Fibroblast of skin of scalp (primary cell): ENCODE measurements at regions not wholly inside any gene's neighbourhood (a gene's known extent, or its start where the extent isn't known, plus 50 kb on each side); places are given as distances from the start of the nearest gene placed in this dataset.
"Not testable (repeated sequence)": the region's sequence is repeated elsewhere in the genome, so short reads cannot be mapped to it uniquely, and the experiment has no call there.

ENCODE experiments used
- DNase-seq: peaks from one replicate; pipeline ENCODE4 v3.0.0-alpha.2; 2013

GRCh38 chr9:75545287-75545686 lies 345.2 kb upstream of the PCSK5 start:
- DNase-seq: no peak

- DNase-seq: no peak
Measured at GRCh38 chr9:75548871-75549270, 341.6 kb upstream of the PCSK5 start.

DNA sequence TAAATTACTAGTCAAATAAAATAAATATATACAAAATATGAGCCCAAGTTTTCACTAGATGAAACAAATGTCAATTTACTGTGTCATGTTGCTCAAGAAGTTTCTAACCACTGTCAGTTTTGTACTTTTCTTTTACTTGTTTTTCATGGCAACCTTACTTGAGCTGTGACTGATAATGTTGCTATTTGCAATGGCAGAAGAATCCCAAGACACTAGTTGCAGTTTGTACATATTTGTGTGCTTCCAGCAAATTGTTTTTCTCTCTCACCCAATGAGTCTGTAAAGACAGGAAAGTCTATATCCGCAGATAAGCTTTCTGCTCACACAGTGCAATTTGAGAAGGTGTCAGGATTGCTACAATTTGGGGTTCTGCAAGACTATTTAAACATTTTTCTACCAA lies 338.6 kb upstream of the PCSK5 start:
- DNase-seq: peak; percentile 18

DNA sequence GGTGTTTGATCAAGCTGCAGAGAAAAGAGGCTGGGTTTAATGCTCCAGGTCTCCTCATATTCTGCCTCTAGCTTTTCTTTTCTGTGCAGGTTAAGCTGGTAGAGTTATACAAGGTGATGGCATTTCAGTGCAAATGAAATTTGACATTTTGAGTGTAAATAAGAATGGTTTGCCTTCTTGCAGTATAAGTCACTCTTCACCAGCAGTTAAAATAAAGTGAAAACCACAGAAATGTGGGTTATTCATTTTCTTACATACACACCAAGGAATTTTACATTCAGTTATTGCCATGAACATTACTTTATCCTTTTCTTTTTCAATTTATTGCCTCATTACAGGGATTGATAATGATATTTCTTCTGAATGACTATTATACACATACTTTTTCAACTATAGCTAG lies 337.5 kb upstream of the PCSK5 start:
- DNase-seq: peak; percentile 42

GRCh38 chr9:75566813-75567212 lies 323.7 kb upstream of the PCSK5 start:
- DNase-seq: not testable (repeated sequence)

DNA sequence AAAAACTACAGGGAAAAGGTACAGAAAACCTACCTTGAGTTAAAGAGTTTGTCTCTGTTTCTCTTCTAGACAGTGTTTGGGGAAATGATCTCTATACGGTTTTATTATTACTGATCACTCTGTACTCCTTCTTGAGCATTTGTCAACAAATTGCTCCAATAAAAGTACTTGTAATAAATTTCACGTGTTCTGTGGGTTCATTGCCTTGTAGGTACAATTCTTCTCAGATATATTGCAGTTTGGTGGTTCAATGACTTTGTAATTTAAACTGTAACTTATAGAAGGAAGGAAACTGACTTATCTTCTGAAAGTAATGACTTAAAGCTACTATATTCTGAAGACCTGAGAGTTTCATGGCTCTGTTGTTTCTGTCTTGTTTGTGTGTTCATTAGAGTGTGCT lies 319.9 kb upstream of the PCSK5 start:
- DNase-seq: no peak

DNA sequence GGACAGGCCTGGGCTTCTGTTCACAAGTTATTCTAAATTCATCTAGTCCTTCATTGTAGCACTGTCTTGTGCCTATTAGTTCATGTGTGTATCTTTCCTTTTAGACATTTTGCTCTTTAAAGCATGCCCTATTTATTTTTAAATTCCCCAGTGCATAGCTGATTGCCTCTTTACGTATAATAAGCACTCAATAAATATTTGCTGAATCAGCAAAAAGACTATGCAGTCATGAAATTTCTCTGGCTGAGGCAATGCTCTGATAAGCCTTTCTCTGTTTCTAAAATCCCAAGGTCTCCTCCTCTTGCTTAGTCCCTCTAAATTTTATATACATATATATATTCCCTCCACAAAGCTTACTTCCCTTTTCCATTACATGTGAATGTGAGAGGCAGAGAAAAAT lies 315.9 kb upstream of the PCSK5 start:
- DNase-seq: no peak

GRCh38 chr9:75582870-75583269 lies 307.6 kb upstream of the PCSK5 start:
- DNase-seq: no peak

- DNase-seq: no peak
Measured at GRCh38 chr9:75588808-75589207, 301.7 kb upstream of the PCSK5 start.

DNA sequence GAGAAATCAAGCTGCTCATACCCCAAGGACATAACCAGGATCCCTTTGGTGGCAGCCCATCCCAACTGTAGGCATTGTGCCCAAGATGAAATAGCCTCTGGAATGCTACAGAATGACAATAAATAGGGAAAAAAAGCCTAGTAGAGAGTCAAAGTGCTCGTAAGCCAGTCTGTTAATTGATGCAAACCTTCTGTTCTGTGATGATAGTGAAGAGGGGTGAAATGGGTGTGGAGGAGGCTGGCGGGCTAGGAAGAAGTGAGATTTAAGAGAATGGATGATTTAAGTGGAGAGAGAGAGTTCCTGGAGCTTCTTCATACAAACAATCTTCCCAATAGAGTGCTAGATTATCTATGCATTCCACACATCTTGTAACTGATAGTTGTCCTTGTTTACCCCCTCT lies 301.0 kb upstream of the PCSK5 start:
- no peak for DNase-seq

DNA sequence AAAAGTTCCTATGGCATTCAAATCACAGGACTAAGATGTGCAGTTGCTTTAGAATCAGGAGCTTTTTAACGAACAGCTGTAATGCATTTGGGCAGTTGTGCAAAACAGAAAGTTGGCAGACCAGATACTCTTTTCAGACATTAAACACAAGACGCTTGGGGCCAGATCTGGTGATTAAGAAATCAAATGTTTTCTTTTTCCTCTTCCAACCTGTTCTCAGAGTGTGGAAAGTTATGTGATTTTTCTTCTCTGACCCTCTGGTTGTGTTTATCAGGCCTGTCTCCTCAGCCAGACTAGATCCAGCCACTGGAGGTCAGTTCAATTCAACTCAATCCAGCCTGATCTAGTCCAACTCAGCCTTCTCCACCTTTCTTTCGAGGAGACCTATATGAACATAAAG lies 298.5 kb upstream of the PCSK5 start:
- DNase-seq: no peak

- DNase-seq: no peak
Measured at GRCh38 chr9:75592586-75592985, 297.9 kb upstream of the PCSK5 start.

DNA sequence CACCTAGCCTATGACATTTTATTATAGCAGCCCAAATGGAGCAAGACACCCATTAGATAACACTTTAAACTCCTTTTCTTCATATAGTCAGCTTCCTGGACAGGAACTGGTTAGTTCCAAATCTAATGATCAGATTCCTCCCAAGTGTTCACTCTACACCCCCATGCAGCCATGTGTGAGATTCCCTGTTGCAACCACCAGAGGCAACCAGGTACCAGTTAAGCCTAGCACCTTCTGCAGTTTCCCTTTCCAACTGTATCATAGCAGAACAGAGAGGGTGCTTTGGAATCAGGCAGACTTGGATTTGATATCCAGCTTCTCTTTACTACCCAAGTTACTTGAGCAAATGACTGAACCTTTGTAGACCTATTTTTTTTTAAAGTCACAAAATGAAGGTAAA lies 296.6 kb upstream of the PCSK5 start:
- DNase-seq: no peak

- DNase-seq: no peak
Measured at GRCh38 chr9:75599126-75599525, 291.3 kb upstream of the PCSK5 start.

DNA sequence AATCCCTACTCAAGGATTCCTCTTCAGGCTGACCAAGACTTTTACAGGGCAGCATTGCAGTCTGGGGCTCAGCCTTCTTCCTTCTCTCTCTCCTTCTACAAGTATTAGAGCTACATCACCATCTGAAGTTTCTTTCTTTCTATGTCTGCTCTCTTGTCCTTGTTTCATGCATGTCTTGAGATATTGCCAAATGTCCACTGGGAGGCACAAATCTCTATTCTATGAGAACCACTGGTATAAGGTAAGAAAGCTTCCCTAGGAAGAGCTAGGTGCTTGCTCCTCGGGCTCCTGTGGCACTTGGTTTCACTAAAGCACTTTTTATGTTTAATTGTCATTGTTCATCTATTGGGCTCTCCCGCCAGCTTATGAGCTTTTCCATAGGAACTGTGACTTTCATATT lies 289.2 kb upstream of the PCSK5 start:
- no peak for DNase-seq

DNA sequence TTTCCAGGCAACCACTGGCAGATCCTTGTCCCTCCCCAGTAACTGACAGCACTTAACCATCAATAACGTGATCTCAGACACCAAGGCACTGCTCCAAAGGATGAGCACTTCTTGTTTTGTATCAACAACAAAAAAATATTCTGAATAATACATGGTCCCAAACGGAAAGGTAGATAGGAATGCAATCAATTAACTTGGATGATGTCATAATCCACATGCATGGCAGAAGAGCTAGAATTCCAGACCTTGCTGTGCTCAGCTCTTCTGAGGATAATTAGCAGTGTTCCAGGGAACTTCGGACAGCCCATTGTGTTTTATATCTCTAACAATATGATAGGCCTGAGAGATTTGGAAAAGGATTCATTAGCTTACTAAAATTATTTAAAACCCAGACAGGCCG lies 288.4 kb upstream of the PCSK5 start:
- DNase-seq: no peak

DNA sequence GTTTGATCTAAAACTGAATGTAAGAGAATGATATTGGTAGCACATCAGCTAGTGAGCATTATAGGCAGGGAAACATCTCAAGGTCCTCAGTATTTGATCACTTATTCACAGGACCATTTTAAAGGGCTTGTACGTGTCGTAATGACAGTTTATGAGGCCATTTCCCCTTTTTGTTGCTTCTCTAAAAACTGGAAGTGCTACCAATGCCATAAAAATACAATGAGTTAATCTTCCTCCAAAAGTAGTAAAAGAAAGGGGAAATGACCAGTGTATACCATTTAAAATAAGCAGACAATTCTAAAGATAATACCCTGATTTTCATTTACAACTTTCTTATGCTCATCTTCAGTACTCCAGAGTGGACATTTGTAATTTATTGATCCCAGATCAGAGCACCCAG lies 285.8 kb upstream of the PCSK5 start:
- DNase-seq: no peak

DNA sequence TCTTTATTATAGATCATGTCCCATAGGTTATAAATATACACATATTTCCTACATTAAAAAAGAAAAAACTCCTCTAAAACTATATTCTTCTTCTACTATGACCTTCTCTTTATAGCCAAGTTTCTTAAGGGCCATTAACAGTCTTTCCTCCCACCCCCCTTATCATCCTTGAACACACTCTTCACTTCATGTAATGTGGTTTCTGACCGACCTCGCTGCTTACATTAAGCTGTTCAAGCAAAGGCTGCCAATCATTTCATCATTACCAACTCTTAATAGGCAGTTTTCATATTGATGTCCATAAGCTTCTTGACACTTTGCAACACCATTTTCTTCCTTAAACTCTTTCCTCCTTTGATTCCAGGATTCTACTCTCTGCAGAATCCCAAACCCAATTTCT lies 283.0 kb upstream of the PCSK5 start:
- no peak for DNase-seq

GRCh38 chr9:75609401-75609800 lies 281.1 kb upstream of the PCSK5 start:
- no peak for DNase-seq

DNA sequence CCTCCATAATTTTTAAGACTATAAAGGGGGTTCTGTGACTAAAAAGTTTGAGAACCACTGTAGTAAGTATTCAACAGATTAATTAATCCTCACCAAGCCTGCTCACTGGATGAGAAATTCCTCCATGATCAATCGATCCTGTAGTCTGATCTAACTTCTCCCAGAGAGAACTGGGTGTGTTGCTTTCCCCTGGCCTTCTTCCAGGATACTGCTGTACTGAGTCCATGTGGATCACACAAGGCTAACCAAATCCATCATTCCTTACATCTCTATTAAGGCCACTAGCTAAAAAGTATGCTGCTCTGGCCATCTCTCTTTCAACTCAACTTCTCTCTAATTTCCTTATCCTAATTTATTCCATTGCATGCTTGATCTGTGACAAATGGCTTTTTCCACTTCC lies 280.2 kb upstream of the PCSK5 start:
- DNase-seq: no peak

DNA sequence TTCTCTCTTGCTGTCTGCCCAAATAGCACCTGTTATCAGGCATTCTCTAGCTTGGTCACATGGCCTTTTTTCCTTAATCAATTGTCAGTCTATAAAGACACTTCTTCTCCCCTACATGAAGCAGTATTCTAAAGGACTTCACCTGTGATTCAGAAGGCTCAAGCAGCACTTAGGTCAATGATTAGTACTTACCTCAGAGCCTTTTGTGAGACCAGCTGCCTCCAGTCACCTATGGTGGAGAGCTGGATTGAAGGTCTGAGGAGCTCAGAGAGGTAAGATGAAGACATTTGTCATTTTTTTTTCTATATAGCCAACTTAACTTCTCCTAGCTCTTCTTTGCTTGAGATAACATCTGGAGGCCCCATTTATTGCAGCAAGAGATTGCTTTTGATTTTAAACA lies 278.3 kb upstream of the PCSK5 start:
- no peak for DNase-seq

DNA sequence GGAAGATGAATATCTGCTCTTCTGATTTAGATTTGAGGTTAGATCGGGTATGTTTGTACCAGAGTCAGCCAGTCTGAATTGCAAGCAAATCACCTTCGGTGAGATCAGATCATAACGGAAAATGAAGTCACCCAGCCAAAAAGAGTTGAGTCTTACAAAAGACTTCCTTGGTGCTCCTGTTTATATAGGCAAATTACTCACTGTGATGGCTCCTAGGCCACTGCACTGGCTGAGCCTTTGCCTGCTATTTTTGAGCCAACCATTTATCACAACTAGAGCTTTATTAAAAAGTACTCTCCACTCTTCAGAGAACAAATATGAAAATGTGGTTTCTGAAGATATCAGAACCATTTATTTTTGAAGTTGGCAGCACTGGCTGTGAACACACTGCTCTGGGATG lies 277.7 kb upstream of the PCSK5 start:
- DNase-seq: no peak

- no peak for DNase-seq
Measured at GRCh38 chr9:75615284-75615683, 275.2 kb upstream of the PCSK5 start.

- DNase-seq: no peak
Measured at GRCh38 chr9:75616052-75616451, 274.4 kb upstream of the PCSK5 start.

DNA sequence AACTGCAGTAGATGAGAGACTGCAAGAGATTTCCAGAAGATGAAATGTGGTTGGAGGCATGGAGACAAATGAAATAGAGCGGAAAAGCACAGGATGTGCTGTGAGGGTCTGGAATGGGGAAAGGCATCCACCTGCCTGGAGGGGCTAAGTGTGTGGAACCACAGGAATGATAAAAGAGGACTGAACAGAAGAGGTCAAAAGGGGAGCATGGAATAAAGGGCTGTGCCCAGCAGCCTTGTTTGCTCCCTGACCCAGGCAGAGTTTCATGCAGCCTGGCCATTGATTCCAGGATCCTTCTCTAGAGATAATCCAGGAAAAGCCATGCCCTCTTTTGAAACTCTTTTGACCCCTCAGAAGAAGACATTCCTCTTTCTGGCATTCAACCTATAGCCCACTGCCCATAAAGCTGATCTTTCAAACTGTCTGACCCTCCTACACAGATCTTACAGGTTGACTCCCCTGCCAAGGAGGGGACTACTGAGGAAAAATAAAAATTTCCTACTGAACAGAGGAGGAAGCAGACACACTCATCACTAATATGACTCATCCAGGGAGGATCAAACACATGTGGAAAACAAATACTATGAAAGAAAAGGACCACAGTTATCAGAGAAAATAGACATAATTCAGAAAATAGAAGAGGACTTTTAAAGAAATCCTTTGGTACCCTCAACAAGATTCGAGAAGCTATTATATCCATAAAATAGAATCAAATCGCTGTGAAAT lies 273.5 kb upstream of the PCSK5 start:
- DNase-seq: no peak
